Heart right ventricle (tissue), 16 donors: ENCODE measurements at regions not wholly inside any gene's neighbourhood (a gene's known extent, or its start where the extent isn't known, plus 50 kb on each side); places are given as distances from the start of the nearest gene placed in this dataset.
A peak's percentile ranks its signal among the peaks of the same experiment; 100 is the strongest.

Experiments used
- ATAC-seq, 8 donors: fragments of 200-7000 bp; cut with Tn5 transposase; one replicate each; pipeline ENCODE4 v1.9.1; 2020; ENCODE audit warnings: mild to moderate bottlenecking in 8 of 8, moderate library complexity in 8 of 8, moderate number of reproducible peaks in 1 of 8
- DNase-seq, 2 donors: peaks; one replicate each; pipeline ENCODE4 v3.0.0-alpha.2; 2020
- H3K27ac ChIP-seq, 10 donors: fragments of 200-600 bp; sonication (generic) in 2 of 10; one replicate each; pipeline versions ENCODE4 v1.5.0 to v1.8.0; 2020 to 2022; ENCODE audit warnings: mild to moderate bottlenecking in 3 of 10
- H3K27me3 ChIP-seq, 7 donors: fragments of 200-600 bp; one replicate each; pipeline ENCODE4 v1.8.0; 2021 to 2022; ENCODE audit warnings: mild to moderate bottlenecking in 2 of 7
- H3K36me3 ChIP-seq, 9 donors: fragments of 200-600 bp; sonication (generic) in 1 of 9; one replicate each; pipeline versions ENCODE4 v1.5.0 to v1.8.0; 2020 to 2022; ENCODE audit warnings: mild to moderate bottlenecking in 2 of 9
- H3K4me1 ChIP-seq, 9 donors: fragments of 200-600 bp; sonication (generic) in 1 of 9; one replicate each; pipeline versions ENCODE4 v1.5.0 to v1.8.0; 2020 to 2022; ENCODE audit warnings: mild to moderate bottlenecking in 4 of 9
- H3K4me3 ChIP-seq, 10 donors: fragments of 200-600 bp; sonication (generic) in 2 of 10; one replicate each; pipeline versions ENCODE4 v1.5.0 to v1.8.0; 2020 to 2022; ENCODE audit warnings: mild to moderate bottlenecking in 7 of 10, moderate library complexity in 2 of 10
- H3K9me3 ChIP-seq, 11 donors: fragments of 200-600 bp in 10 of 11; sonication (generic) in 2 of 11; one replicate each; pipeline versions ENCODE4 v1.5.0 to v1.8.0; 2013 to 2022; ENCODE audit warnings: mild to moderate bottlenecking in 2 of 11, control low read depth in 1 of 11, moderate library complexity in 1 of 11
- WGBS, 2 donors: extraction: QIAGEN DNeasy Blood & Tissue Kit; methylation state at CpG; one replicate each; pipeline ENCODE4 v1.1.7; 2013; ENCODE audit warnings: inconsistent platforms in 1 of 2; 5-methylcytosine and 5-hydroxymethylcytosine counted together
- intact Hi-C, 10 donors: fragments of 100-400 bp; cut with DNase I; formaldehyde crosslinking; loops; one replicate each; pipeline versions ENCODE4 v1.11.1 to v1.14.2; 2022
- TF ChIP-seq, protein P1 (sequence below), 9 donors: fragments of 200-600 bp; sonication (generic) in 2 of 9; IDR thresholded peaks; one replicate each; pipeline versions ENCODE4 v1.5.0 to v1.8.0; 2021 to 2022; ENCODE audit warnings: antibody characterized with exemption in 9 of 9, mild to moderate bottlenecking in 5 of 9, moderate library complexity in 1 of 9
- donor health status: Arrhythmogenic right ventricular cardiomyopathy.
- donor health status: ischemic (EF 13 %, LVEDD 7.1; RV severe dilation, severe dysfunction).
- donor health status: healthy with polysubstance abuse.
- donor health status: DM: no; HTN: yes; CAD: no.
- donor health status: DM: no; HTN: no; CAD: no.
- donor health status: ischemic (EF 25% LVEDD 6.9; RV normal size, moderate dysfunction).
- donor health status: ischemic (EF 25% LVEDD 5.7; RV mildly dilated, moderate dysfunction).
- donor health status: healthy.
- donor health status: DM: yes; HTN: yes; CAD: no.
- donor health status: Ischemic cardiomyopathy.
- donor health status: ischemic (EF 35%, LVEDD 5.7; RV mildly dilated, moderate dysfunction).
- donor health status: nonischemic (EF 11% LVEDD 7.7; RV severe dilation, severe dysfunction).
- donor health status: DM: yes; HTN: yes; CAD: no.
- donor health status: PGD.
- donor health status: ischemic (EF 29% LVEDD 5.4; RV normal size, mild dysfunction).
- donor health status: nonischemic (EF 23%, LVEDD 6.1; RV moderate dilation, normal function).

DNA sequence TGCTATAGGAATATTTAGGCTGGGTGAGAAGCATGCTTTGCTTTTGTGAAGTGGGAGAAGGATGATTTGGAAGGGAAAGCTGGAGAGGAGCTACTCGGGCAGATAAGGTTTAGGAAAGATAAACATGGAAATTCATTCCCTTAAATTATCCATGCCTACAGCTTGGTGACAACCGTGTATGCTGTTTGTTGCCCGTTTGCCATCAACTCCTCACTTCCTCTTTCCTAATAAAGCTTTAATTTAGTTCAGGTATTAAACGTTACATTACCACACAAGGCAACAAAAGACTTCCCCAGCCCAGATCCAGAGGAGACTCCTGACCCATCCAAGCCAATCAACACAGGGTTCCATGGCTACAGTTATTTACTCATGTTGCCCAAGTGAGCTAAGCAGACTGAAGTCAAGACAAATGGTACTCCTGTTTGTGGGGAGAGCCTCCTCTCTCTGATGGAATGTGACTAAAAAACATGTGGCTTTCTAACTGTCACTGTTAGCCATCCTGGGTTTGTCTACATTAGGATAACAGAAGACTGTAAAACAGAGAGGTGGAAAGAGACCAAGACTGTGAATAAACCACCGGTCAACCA is 101.7 kb upstream of the GRAMD1B start:
- H3K9me3 ChIP-seq: no peaks in the 10 kb centered on the region
- no peaks in the 10 kb centered on the region for H3K36me3 ChIP-seq
- WGBS, 2 donors: 66 to 69% methylated on average over 5 of the region's 5 CpGs
- H3K4me3 ChIP-seq: no peak overlapping the region
- intact Hi-C loops: no loop called here
- H3K27ac ChIP-seq: no peak overlapping the region
- TF ChIP-seq, protein P1, sequence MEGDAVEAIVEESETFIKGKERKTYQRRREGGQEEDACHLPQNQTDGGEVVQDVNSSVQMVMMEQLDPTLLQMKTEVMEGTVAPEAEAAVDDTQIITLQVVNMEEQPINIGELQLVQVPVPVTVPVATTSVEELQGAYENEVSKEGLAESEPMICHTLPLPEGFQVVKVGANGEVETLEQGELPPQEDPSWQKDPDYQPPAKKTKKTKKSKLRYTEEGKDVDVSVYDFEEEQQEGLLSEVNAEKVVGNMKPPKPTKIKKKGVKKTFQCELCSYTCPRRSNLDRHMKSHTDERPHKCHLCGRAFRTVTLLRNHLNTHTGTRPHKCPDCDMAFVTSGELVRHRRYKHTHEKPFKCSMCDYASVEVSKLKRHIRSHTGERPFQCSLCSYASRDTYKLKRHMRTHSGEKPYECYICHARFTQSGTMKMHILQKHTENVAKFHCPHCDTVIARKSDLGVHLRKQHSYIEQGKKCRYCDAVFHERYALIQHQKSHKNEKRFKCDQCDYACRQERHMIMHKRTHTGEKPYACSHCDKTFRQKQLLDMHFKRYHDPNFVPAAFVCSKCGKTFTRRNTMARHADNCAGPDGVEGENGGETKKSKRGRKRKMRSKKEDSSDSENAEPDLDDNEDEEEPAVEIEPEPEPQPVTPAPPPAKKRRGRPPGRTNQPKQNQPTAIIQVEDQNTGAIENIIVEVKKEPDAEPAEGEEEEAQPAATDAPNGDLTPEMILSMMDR (IDR thresholded peaks at IDR 0.05): no peak
- H3K4me1 ChIP-seq: peaks cover 0 to 20% (median 6%) of the 10 kb centered on the region in 9 donors
- peaks cover 0 to 10% (median 0%) of the 10 kb centered on the region in 7 donors for H3K27me3 ChIP-seq
- DNase-seq (no peak), ATAC-seq (peak in 1 of 8 donors; percentile 24)

DNA sequence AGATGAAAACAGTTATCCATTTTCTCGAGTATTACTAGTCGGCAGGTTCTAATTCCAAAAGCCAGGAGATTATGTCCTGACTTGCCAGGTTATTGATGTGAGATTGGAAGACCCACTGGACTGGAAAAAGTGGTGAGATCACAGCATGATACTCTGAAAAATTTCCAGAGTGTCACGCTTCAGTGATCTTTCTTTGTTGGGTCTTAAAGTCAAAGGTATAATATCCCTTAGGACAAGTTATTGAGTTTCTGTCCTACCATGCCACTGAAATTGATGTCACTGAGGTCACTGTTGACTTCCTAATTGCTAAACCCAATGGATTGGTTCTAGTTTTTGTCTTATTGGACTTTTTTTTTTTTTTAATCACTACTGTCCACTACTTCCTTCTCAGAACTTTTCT is 104.5 kb upstream of the GRAMD1B start:
- Histone ChIP-seq H3K9me3 (no peaks in the 10 kb centered on the region), H3K27me3 (peaks cover 0 to 12% (median 0%) of the 10 kb centered on the region in 7 donors), H3K4me3 (no peak overlapping the region), H3K4me1 (peaks cover 0 to 12% (median 3%) of the 10 kb centered on the region in 9 donors), H3K27ac (no peak overlapping the region), H3K36me3 (no peaks in the 10 kb centered on the region)
- 87 to 89% methylated on average over 3 of the region's 3 CpGs for WGBS, 2 donors
- intact Hi-C loops: no loop called here
- TF ChIP-seq, protein P1 (IDR thresholded peaks at IDR 0.05): no peak
- ATAC-seq (no peak), DNase-seq (no peak)

DNA sequence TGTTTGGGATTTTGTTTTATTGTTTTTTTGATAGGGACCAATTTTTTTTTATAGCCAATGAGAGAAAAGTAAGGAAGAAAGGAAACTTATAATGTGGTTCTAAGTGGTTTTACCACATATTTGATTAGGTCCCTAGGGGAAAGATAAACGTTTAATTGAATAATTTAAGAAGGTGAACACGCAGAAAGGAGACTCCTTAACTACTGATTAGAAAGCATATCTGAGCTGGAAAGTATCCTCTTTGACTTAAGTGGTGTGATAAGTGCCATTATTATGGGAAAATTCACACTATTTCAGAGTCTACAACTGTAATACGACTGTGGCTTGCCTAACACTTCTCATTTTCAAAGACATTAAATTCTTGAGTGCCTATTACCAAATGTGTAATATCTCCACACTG is 106.5 kb upstream of the GRAMD1B start:
- no peak overlapping the region for H3K27ac ChIP-seq
- DNase-seq (no peak), ATAC-seq (no peak)
- intact Hi-C loops: no loop called here
- no peaks in the 10 kb centered on the region for H3K9me3 ChIP-seq
- peaks cover 0 to 19% (median 11%) of the 10 kb centered on the region in 7 donors for H3K27me3 ChIP-seq
- 35 to 38% methylated on average over 3 of the region's 3 CpGs for WGBS, 2 donors
- H3K4me1 ChIP-seq: no peaks in the 10 kb centered on the region
- H3K4me3 ChIP-seq: no peak overlapping the region
- no peaks in the 10 kb centered on the region for H3K36me3 ChIP-seq
- TF ChIP-seq, protein P1 (IDR thresholded peaks at IDR 0.05): no peak

DNA sequence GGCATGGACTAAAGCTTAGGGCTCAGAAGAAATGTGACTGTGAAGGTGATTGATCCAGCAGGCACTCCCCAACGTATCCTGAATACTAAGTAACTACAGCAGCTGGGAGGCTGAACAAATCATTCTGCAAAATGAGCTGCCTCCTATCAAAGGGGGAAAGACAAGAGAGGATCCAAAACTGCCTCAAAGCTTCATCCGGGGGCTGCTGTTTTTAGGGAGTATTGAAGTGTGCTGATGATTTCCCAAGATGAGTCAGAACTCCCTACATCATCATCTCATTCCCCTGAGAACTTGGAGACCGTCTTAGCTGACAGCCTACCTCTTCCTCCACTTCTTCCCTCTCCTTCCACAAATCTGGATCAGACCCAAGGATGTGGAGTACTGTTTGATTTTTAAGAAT is 108.4 kb upstream of the GRAMD1B start:
- H3K27me3 ChIP-seq: peaks cover 0 to 19% (median 11%) of the 10 kb centered on the region in 7 donors
- H3K4me1 ChIP-seq: no peaks in the 10 kb centered on the region
- no peaks in the 10 kb centered on the region for H3K9me3 ChIP-seq
- DNase-seq (no peak), ATAC-seq (no peak)
- H3K36me3 ChIP-seq: no peaks in the 10 kb centered on the region
- H3K27ac ChIP-seq: no peak overlapping the region
- no peak overlapping the region for H3K4me3 ChIP-seq
- TF ChIP-seq, protein P1 (IDR thresholded peaks at IDR 0.05): no peak
- intact Hi-C loops: no loop called here
- WGBS, 2 donors: 35 to 56% methylated on average over 3 of the region's 3 CpGs
